HG03378 (cell line): ENCODE measurements at regions not wholly inside any gene's neighbourhood (a gene's known extent, or its start where the extent isn't known, plus 50 kb on each side); places are given as distances from the start of the nearest gene placed in this dataset.
"Not testable (repeated sequence)": the region's sequence is repeated elsewhere in the genome, so short reads cannot be mapped to it uniquely, and the experiment has no call there.

ENCODE experiments used
- ATAC-seq: cut with Tn5 transposase; IDR thresholded peaks from one replicate; pipeline ENCODE4 v1.9.1; 2021; ENCODE audit warnings: mild to moderate bottlenecking, moderate library complexity; ENCODE audit not compliant: unreplicated experiment

GRCh38 chr11:16605894-16606783 lies 132.3 kb upstream of the C11orf58 start:
- peak; percentile 96 for ATAC-seq

GRCh38 chr11:16605389-16605893 lies 133.0 kb upstream of the C11orf58 start:
- no peak for ATAC-seq

DNA sequence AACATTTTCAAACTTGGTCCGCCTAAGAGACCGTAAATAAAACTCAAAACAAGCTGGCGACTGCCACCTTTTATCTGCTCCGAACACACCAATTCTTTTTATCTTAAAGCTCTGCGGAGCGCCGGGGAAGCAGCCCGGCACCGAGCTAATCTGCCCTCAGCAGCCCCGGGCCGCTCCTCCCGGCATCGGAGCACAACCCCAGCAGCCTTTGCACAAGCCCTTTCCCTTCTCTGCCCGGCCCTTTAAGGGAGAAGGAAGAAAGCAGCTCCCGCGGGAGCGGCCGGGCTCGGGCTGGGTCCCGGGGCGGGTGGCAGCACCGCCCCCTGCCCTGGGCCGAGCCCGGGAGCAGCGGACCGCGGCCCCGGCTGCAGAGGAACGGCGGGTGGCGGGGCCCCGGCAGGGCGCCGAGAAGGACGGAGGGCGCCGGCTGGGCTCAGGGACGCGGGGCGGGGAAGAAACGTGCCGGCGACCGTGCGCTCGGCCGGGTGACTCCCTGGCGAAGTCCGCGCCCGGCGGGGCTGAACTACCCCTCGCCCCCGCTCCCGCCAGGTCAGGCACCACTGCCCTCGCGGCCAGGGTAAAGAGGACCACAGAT lies 133.6 kb upstream of the C11orf58 start:
- ATAC-seq: no peak

DNA sequence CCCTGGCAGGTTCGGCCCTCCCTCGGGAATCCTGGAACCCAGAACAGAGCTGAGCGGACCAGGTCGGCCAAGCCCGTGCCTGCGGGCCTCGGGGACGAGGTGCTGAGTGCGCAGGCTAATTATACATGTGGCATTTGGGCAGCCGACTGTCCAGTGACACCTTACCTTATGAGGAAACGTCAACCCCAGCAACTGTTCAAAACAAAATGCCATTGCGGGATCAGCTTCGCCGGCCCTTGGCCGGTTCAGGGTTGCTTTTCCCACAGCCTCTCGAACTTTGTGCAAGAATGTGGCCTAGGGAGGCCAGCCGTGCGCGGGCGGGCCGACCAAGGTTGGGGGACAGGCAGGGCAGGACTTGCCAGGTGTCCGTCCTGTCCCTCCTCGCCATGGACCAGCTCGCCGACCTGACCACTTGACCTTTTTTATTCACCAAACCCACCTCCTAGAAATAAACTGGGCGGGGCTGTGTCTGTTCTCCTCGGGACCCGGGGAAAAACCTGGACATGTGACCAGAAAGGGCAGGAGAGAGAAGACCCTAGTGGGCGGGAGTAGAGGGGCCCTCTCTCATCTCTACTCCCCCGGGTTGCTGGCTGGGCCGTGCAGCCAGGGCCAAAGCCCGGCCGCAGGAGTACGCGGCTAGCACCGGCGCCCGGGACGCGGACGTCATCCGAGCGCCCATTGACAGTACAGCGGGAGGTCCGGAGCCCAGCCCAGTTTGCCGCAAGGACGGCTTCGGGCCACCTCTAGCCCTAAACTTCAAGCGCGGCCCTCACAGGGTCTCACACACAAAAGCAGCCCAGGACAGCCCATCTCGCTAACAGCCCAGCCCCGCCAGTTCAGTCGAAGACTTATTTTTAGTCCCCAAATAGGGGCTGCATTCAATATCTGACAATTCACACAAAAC lies 134.3 kb upstream of the C11orf58 start:
- no peak for ATAC-seq

- ATAC-seq: no peak
These were observed 135.2 kb upstream of the C11orf58 start for GRCh38 chr11:16603245-16603644.

GRCh38 chr11:16598906-16599305 lies 139.5 kb upstream of the C11orf58 start:
- ATAC-seq: no peak

- no peak for ATAC-seq
These were observed 140.4 kb upstream of the C11orf58 start for GRCh38 chr11:16598032-16598431.

DNA sequence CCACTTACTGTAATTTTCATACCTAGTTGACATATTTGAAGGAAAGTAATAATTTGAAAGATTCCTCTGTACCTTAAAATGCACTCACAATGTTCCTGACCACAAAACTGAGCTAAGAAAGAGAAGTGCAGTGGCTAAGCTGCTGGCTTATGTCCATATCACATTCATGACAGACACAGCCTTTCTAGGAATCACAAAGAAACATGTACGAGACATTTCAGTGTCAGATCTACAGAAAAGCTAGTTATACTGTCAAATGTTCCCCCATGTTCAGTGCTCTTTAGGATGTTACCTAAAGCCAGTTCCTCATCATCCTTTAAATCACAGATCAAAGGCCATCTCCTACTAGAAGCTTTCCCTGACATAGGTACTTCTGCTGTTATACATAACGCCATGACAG lies 142.2 kb upstream of the C11orf58 start:
- ATAC-seq: no peak

GRCh38 chr11:16591157-16591556 lies 147.3 kb upstream of the C11orf58 start:
- no peak for ATAC-seq

DNA sequence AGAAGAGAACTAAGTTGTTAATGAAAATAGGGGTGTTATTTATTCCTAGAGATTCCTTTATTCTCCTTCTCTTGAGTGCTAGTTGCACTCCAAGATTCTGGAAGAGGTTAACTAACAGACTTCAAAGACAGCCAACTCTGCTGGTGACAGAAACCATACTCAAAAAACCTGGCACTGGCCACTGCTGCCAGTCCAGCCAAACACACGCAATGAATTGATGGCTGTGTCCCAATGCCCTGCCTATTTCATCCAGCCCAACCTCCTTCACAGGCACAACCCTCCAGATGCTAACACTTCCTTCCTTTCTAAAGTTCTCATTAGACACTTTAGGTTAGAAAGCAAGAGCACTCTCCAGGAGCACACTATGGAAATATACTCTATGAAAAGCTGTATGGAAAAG lies 150.8 kb upstream of the C11orf58 start:
- ATAC-seq: no peak

DNA sequence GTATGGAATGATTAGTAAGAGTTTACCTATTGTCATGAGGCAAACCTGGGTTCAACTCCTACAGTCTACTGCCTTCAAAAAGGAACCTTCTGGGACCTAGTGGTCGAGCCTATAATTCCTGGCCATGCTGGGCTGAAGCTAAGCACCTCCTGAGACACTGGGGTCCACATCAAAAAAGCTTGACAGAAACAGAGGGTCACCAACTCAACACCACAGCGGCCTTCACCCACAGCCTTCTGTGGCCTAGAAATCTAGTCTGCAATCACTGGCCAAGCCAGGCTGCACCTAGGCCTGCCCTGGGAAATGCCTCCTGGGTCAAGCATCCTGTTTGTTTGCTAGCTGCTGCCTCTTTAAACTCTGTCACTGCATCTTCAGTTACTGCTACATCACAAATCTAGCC lies 153.9 kb upstream of the C11orf58 start:
- no peak for ATAC-seq

GRCh38 chr11:16581078-16581477 lies 157.4 kb upstream of the C11orf58 start:
- not testable (repeated sequence) for ATAC-seq

- no peak for ATAC-seq
These were observed 161.0 kb upstream of the C11orf58 start for GRCh38 chr11:16577490-16577889.

- ATAC-seq: not testable (repeated sequence)
These were observed 163.6 kb upstream of the C11orf58 start for GRCh38 chr11:16574889-16575288.

DNA sequence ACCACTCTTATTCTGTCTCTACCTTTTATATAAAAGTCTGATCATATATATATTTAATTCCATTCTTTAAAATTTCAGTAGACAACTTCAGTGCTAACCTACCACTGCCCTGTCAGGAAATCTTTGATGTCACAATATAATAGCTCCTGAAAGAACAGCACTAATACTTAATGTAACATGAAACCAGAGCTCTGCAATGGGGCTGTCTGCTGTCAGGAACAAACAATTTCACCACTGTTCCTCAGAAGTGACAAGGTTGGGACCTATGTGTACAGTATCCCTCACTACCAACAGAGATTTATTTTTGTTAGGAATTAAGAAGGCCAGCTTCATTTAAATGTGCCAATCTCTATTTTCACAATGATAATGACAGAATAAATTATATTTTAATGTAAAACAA lies 165.5 kb upstream of the C11orf58 start:
- ATAC-seq: no peak

DNA sequence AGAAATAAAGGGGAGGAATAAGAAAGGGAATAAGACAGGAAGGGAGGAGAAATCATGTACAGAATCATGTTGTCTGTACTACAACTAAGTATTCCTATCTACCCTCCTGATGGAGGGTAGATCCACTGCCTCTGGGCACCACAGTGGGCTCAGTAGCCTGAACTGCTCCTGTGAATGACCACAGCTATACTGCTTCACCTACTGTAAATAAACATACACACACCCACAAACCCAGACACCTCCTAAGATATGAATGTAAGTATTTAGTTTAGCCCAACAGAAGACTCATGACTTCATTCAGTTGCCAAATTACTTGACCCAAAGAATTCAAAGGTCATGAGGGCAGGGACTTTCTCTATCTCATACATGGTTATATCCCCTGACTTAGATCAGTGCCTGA lies 177.3 kb upstream of the C11orf58 start:
- ATAC-seq: no peak

DNA sequence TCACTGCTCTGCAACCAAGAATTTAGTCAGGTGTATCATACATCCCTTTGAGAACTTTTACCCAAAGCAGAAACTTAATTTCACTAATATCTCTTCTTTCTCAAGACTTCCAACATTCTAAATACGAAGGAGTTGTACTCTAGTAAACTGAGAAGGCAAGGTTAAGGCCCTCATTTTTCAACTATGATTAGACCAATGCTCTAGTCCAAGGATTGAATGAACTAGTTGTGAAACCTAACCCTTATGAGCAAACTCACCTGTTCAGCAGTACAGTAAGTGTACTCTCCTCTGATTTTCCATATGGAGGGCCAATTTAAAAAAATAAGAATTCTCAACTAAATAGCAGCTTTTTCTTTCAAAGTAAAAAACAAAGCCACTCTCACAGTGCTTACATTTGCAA lies 180.0 kb upstream of the C11orf58 start:
- ATAC-seq: no peak

GRCh38 chr11:16555956-16556355 lies 182.5 kb upstream of the C11orf58 start:
- ATAC-seq: no peak

DNA sequence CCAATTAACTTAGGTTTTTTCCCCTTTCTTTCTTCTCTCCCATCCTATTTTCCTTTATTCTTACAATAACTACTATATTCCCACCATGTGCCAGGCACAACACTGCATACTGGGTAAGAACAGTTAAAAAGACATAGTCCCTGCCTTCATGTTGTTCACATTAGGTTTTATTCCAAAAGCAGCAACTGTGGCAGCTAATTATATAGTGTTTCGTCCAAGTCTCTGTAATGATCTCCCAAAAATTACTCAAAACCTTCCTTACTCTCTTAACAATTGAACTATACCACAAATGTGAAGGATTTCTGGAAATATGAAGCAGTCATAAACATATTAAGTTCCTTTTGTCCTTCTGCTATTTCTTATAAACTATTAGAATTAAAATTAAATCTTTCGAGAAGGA lies 184.1 kb upstream of the C11orf58 start:
- no peak for ATAC-seq

GRCh38 chr11:16547879-16548278 lies 190.6 kb upstream of the C11orf58 start:
- no peak for ATAC-seq

- ATAC-seq: no peak
These were observed 187.3 kb upstream of the SOX6 start for GRCh38 chr11:16543642-16544041.
